Adrenal gland (tissue), 5 donors: ENCODE measurements at regions not wholly inside any gene's neighbourhood (a gene's known extent, or its start where the extent isn't known, plus 50 kb on each side); places are given as distances from the start of the nearest gene placed in this dataset.

ENCODE experiments used
- POLR2A ChIP-seq, 2 donors: fragments of 450-650 bp; IDR thresholded peaks; one replicate each; pipeline ENCODE4 v1.6.1; 2017; ENCODE audit warnings: antibody characterized with exemption in 2 of 2, mild to moderate bottlenecking in 2 of 2, moderate library complexity in 1 of 2
- TF ChIP-seq, protein P1 (sequence below), 6 experiments: fragments of 450-650 bp in 4 of 6; fragments of 200-600 bp in 2 of 6; sonication (generic) in 1 of 6; IDR thresholded peaks; 1 replicate in 5 of 6; 2 replicates in 1 of 6; pipeline versions ENCODE4 v1.5.1 to v1.8.0; 2016 to 2021; ENCODE audit warnings: antibody characterized with exemption in 6 of 6, mild to moderate bottlenecking in 2 of 6, moderate library complexity in 1 of 6
- donor health status: DM: no; HTN: no; CAD: no.

DNA sequence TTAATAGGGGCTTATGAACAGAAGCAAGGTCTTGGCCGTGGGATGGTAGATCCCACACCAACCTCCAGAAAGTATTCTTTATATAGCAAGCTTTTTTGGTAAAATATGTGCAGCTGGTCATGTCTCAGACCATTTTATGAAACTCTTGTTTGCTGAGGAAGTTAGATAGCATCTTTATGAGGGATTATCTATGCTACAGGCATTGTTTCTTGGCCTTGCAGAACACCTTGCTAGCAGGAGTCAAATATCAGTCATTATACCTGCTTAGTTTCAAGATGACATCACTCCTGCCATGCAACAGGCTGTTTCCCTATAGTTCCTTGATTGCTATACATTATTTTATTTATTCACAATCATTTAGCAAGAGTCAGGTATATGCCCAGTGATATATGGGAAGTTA, 84.8 kb upstream of the LRFN5 start:
- TF ChIP-seq, protein P1, sequence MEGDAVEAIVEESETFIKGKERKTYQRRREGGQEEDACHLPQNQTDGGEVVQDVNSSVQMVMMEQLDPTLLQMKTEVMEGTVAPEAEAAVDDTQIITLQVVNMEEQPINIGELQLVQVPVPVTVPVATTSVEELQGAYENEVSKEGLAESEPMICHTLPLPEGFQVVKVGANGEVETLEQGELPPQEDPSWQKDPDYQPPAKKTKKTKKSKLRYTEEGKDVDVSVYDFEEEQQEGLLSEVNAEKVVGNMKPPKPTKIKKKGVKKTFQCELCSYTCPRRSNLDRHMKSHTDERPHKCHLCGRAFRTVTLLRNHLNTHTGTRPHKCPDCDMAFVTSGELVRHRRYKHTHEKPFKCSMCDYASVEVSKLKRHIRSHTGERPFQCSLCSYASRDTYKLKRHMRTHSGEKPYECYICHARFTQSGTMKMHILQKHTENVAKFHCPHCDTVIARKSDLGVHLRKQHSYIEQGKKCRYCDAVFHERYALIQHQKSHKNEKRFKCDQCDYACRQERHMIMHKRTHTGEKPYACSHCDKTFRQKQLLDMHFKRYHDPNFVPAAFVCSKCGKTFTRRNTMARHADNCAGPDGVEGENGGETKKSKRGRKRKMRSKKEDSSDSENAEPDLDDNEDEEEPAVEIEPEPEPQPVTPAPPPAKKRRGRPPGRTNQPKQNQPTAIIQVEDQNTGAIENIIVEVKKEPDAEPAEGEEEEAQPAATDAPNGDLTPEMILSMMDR (IDR thresholded peaks at IDR 0.05) = no peak
- no peak for TF ChIP-seq POLR2A (IDR thresholded peaks at IDR 0.05)
